ENCODE measurements at regions not wholly inside any gene's neighbourhood (a gene's known extent, or its start where the extent isn't known, plus 50 kb on each side); places are given as distances from the start of the nearest gene placed in this dataset.

DNA sequence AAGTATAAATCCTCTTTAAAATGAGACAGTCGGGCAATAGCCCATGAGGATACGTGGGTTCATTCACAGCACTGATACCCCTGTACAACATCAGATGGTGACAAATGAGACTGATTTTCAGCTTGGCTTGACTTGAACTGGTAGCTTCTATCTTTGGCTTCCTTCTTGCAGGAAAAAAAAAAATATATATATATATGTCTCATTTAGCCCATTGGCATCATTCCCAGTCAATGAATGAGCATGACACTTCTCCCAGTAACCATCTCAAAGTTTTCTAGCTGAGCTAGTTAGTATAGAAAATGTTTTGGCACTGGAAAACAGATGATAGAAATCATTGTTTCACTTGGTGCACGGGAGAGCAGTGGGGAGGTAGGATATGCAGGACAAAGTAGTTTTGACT lies 222.5 kb upstream of the TAS2R1 start:
- TF ChIP-seq, protein P1, sequence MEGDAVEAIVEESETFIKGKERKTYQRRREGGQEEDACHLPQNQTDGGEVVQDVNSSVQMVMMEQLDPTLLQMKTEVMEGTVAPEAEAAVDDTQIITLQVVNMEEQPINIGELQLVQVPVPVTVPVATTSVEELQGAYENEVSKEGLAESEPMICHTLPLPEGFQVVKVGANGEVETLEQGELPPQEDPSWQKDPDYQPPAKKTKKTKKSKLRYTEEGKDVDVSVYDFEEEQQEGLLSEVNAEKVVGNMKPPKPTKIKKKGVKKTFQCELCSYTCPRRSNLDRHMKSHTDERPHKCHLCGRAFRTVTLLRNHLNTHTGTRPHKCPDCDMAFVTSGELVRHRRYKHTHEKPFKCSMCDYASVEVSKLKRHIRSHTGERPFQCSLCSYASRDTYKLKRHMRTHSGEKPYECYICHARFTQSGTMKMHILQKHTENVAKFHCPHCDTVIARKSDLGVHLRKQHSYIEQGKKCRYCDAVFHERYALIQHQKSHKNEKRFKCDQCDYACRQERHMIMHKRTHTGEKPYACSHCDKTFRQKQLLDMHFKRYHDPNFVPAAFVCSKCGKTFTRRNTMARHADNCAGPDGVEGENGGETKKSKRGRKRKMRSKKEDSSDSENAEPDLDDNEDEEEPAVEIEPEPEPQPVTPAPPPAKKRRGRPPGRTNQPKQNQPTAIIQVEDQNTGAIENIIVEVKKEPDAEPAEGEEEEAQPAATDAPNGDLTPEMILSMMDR (IDR thresholded peaks at IDR 0.05; ENCODE audit: low read depth, low read length) = no peak
- TF ChIP-seq POLR2A (IDR thresholded peaks at IDR 0.05; ENCODE audit: extremely low read depth, insufficient read length) = no peak
- TF ChIP-seq, protein P2, sequence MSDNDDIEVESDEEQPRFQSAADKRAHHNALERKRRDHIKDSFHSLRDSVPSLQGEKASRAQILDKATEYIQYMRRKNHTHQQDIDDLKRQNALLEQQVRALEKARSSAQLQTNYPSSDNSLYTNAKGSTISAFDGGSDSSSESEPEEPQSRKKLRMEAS (IDR thresholded peaks at IDR 0.05; ENCODE audit: low read depth, low read length) = no peak

Data from NB4 (cell line).